LNCaP clone FGC (cell line): ENCODE measurements at regions not wholly inside any gene's neighbourhood (a gene's known extent, or its start where the extent isn't known, plus 50 kb on each side); places are given as distances from the start of the nearest gene placed in this dataset.
"Not testable (repeated sequence)": the region's sequence is repeated elsewhere in the genome, so short reads cannot be mapped to it uniquely, and the experiment has no call there.

Experiments
- DNase-seq: peaks from one replicate; pipeline ENCODE4 v3.0.0-alpha.2; 2011; ENCODE audit warnings: low read depth
- H3K4me3 ChIP-seq: 2 replicates; pipeline ENCODE4 v1.5.1; 2011; ENCODE audit warnings: mild to moderate bottlenecking, low read depth, low read length, control low read depth
- TF ChIP-seq, protein P1 (sequence below): IDR thresholded peaks from 2 replicates; pipeline ENCODE4 v1.5.1; 2012; ENCODE audit warnings: mild to moderate bottlenecking; ENCODE audit not compliant: control insufficient read depth, insufficient read depth; ENCODE audit errors: extremely low read depth

GRCh38 chr6:30814146-30815040 lies 69.9 kb upstream of the DDR1 start:
- TF ChIP-seq, protein P1, sequence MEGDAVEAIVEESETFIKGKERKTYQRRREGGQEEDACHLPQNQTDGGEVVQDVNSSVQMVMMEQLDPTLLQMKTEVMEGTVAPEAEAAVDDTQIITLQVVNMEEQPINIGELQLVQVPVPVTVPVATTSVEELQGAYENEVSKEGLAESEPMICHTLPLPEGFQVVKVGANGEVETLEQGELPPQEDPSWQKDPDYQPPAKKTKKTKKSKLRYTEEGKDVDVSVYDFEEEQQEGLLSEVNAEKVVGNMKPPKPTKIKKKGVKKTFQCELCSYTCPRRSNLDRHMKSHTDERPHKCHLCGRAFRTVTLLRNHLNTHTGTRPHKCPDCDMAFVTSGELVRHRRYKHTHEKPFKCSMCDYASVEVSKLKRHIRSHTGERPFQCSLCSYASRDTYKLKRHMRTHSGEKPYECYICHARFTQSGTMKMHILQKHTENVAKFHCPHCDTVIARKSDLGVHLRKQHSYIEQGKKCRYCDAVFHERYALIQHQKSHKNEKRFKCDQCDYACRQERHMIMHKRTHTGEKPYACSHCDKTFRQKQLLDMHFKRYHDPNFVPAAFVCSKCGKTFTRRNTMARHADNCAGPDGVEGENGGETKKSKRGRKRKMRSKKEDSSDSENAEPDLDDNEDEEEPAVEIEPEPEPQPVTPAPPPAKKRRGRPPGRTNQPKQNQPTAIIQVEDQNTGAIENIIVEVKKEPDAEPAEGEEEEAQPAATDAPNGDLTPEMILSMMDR: no peak
- no peak for DNase-seq
- no peak overlapping the region for H3K4me3 ChIP-seq

DNA sequence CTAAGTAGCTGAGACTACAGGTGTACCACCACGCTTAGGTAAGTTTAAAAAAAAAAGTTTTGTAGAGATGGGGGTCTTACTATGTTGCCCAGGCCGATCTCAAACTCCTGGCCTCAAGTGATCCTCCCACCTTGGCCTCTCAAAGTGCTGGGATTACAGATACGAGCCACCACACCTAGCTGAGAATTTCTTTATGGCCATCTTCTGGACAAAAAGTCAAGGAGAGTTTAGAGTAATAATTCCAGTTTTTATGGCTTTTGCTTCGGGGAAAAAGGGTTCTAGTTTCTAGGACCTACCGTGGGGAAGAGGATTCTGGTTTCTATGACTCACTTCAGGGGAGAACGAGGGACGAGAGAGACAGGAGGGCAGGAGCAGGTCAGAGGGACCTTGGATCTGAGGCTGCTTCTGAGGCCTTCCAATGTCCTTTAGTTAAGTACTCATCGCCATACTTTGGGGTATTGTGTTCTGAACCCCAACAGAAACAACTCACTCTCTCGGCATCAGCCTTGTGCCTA lies 69.3 kb upstream of the IER3 start:
- H3K4me3 ChIP-seq: no peak overlapping the region
- TF ChIP-seq, protein P1: no peak
- no peak for DNase-seq

DNA sequence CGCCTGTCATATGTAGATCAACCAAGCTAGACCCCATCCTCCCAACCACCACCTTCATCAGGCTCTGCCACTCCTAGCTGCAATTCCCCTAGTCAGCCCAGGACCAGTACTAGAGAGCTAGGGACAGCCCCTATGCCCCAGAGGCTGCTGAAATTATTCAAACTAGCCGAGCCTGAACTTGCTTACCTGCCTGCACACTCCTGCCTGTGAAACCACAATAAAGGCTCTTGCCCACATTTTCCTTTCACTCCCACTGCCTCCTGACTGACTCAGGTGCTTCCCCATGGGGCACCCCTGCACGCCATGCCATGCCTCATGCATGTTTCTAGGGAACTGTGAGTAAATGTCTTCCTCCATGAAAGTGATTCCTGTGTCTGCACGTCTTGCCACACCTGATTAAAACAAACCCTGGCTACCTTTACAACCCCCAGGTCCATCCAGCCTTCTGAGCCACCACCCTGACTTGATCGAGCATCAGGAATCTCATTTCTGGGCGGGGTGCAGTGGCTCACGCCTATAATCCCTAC lies 66.5 kb upstream of the IER3 start:
- TF ChIP-seq, protein P1: no peak
- no peak overlapping the region for H3K4me3 ChIP-seq
- no peak for DNase-seq

DNA sequence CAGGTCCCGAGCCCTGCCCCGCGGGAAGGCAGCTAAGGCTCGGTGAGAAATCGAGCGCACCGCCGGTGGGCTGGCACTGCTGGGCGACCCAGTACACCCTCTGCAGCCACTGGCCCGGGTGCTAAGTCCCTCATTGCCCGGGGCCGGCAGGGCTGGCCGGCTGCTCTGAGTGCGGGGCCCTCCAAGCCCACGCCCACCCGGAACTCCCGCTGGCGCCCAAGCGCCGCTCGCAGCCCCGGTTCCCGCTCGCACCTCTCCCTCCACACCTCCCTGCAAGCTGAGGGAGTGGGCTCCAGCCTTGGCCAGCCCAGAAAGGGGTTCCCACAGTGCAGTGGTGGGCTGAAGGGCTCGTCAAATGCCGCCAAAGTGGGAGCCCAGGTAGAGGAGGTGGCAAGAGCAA lies 63.2 kb upstream of the IER3 start:
- DNase-seq, H3K4me3 ChIP-seq: not testable (repeated sequence)

DNA sequence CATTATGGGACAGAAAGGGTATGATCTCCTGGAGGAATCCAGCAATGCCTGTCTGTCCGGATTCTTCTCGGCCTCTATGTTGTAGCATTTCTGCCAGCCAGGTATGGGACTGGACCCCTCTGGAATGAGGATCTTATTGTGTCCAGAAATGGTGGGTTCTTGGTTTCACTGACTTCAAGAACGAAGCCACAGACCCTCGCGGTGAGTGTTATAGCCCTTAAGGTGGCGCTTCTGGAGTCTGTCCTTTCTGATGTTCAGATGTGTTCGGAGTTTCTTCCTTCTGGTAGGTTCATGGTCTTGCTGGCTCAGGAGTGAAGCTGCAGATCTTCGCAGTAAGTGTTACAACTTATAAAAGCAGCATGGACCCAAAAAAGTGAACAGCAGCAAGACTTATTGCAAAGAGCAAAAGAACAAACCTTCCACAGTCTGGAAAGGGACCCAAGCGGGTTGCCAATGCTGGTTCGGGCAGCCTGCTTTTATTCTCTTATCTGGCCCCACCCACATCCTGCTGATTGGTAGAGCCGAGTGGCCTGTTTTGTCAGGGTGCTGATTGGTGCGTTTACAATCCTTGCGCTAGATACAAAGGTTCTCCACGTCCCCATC lies 62.3 kb upstream of the IER3 start:
- DNase-seq: no peak
- H3K4me3 ChIP-seq: no peak overlapping the region
- TF ChIP-seq, protein P1: no peak

DNA sequence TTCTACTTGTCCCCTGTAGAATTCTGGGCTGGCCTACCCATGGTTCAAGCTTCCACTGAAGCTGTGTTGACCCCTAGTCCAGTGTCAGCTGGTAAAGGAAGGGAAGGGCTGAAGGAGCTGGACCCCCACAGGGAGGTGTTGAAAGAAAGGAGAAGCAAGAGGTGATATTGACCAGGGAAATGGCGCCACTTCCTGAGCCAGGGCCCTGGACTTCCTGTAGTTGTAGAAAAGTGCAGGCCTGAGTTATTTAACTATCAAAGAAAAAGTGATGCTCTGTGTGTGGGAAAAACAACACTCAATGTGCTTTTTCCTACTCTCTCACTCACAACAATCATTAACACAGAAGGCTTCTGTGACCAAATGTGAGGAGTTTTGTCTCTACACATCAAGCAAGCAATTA lies 60.0 kb upstream of the IER3 start:
- H3K4me3 ChIP-seq: no peak overlapping the region
- TF ChIP-seq, protein P1: no peak
- no peak for DNase-seq

DNA sequence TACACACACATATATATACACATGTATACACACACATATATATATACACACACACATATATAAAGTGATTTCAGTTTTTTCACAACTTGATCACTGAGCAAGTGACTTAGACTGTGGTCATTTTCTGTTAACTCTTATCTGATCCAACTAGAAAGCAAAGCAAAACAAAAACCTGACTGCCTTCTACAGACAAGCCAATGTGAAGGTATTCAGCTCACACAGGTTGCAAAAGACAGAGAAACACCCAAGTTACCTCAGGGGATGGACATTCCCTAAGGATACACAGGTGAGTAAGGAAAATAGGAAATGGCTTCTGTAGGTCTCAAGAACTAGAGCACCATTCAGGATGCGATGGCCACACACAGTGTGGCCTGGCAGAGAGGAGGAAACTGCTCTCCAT lies 58.4 kb upstream of the IER3 start:
- TF ChIP-seq, protein P1: no peak
- no peak for DNase-seq
- H3K4me3 ChIP-seq: no peak overlapping the region
